DND-41 (cell line): ENCODE measurements at regions not wholly inside any gene's neighbourhood (a gene's known extent, or its start where the extent isn't known, plus 50 kb on each side); places are given as distances from the start of the nearest gene placed in this dataset.

ENCODE experiments used
- ATAC-seq: fragments of 200-7000 bp; cut with Tn5 transposase; 3 replicates; pipeline ENCODE4 v1.9.1; 2021; ENCODE audit warnings: low read depth; ENCODE audit not compliant: insufficient read depth
- DNase-seq: peaks from one replicate; pipeline ENCODE4 v3.0.0-alpha.2; 2020
- H2AFZ ChIP-seq: 2 replicates; pipeline ENCODE4 v1.6.0; 2012; ENCODE audit warnings: low read depth, low read length
- H3K27ac ChIP-seq: 2 replicates; pipeline ENCODE4 v1.5.1; 2012; ENCODE audit warnings: low read length, inconsistent platforms
- H3K27me3 ChIP-seq: fragments of 200-600 bp; sonication (generic); 2 replicates; pipeline ENCODE4 v1.6.0; 2012; ENCODE audit warnings: low read length, mild to moderate bottlenecking, inconsistent platforms; ENCODE audit not compliant: insufficient read depth, poor library complexity
- H3K36me3 ChIP-seq: 2 replicates; pipeline ENCODE4 v1.5.1; 2012; ENCODE audit warnings: low read length, inconsistent platforms; ENCODE audit not compliant: insufficient read depth
- H3K4me1 ChIP-seq: 2 replicates; pipeline ENCODE4 v1.5.1; 2012; ENCODE audit warnings: mild to moderate bottlenecking, low read length; ENCODE audit not compliant: insufficient read depth
- H3K4me2 ChIP-seq: 2 replicates; pipeline ENCODE4 v1.6.0; 2012; ENCODE audit warnings: mild to moderate bottlenecking, moderate library complexity, low read length, inconsistent platforms; ENCODE audit not compliant: insufficient read depth
- H3K4me3 ChIP-seq, 2 experiments: fragments of 200-600 bp in 1 of 2; shearing (Covaris generic) in 1 of 2; 2 replicates each; pipeline ENCODE4 v1.5.1; 2012 to 2016; ENCODE audit warnings: inconsistent platforms in 2 of 2, low read length in 2 of 2, mild to moderate bottlenecking in 2 of 2, low read depth in 1 of 2, moderate library complexity in 1 of 2
- H3K79me2 ChIP-seq: 2 replicates; pipeline ENCODE4 v1.6.0; 2012; ENCODE audit warnings: low read length, inconsistent platforms; ENCODE audit not compliant: insufficient read depth
- H3K9ac ChIP-seq: 2 replicates; pipeline ENCODE4 v1.6.0; 2012; ENCODE audit warnings: low read depth, mild to moderate bottlenecking, inconsistent platforms, low read length, moderate library complexity
- H3K9me3 ChIP-seq: 2 replicates; pipeline ENCODE4 v1.5.1; 2012; ENCODE audit warnings: low read length, moderate library complexity, mild to moderate bottlenecking, inconsistent platforms; ENCODE audit not compliant: insufficient read depth, severe bottlenecking
- H4K20me1 ChIP-seq: 2 replicates; pipeline ENCODE4 v1.6.0; 2012; ENCODE audit warnings: low read length; ENCODE audit not compliant: insufficient read depth
- EZH2 ChIP-seq: IDR thresholded peaks from 3 replicates; pipeline ENCODE4 v1.6.1; 2012; ENCODE audit warnings: borderline replicate concordance, low read depth, mild to moderate bottlenecking, moderate library complexity, low read length, inconsistent platforms; ENCODE audit not compliant: severe bottlenecking
- TF ChIP-seq, protein P1 (sequence below): IDR thresholded peaks from 2 replicates; pipeline ENCODE4 v1.5.1; 2012; ENCODE audit warnings: borderline replicate concordance, low read length, moderate library complexity, mild to moderate bottlenecking; ENCODE audit not compliant: poor library complexity, severe bottlenecking; ENCODE audit errors: extremely low read depth

- Histone ChIP-seq H3K4me1 (no peaks in the 10 kb centered on the region), H3K27ac (no peak overlapping the region), H3K4me3 (no peak overlapping the region), H4K20me1 (no peaks in the 10 kb centered on the region), H3K9ac (no peak overlapping the region), H3K27me3 (no peaks in the 10 kb centered on the region), H3K79me2 (no peaks in the 10 kb centered on the region), H3K4me2 (no peak overlapping the region), H2AFZ (no peak overlapping the region), H3K36me3 (no peaks in the 10 kb centered on the region), H3K9me3 (no peaks in the 10 kb centered on the region)
- DNase-seq (no peak), ATAC-seq (no peak)
- TF ChIP-seq EZH2: no peak
- TF ChIP-seq, protein P1, sequence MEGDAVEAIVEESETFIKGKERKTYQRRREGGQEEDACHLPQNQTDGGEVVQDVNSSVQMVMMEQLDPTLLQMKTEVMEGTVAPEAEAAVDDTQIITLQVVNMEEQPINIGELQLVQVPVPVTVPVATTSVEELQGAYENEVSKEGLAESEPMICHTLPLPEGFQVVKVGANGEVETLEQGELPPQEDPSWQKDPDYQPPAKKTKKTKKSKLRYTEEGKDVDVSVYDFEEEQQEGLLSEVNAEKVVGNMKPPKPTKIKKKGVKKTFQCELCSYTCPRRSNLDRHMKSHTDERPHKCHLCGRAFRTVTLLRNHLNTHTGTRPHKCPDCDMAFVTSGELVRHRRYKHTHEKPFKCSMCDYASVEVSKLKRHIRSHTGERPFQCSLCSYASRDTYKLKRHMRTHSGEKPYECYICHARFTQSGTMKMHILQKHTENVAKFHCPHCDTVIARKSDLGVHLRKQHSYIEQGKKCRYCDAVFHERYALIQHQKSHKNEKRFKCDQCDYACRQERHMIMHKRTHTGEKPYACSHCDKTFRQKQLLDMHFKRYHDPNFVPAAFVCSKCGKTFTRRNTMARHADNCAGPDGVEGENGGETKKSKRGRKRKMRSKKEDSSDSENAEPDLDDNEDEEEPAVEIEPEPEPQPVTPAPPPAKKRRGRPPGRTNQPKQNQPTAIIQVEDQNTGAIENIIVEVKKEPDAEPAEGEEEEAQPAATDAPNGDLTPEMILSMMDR: no peak
Measured at GRCh38 chr3:159672728-159673688, 315.6 kb upstream of the IL12A start.

DNA sequence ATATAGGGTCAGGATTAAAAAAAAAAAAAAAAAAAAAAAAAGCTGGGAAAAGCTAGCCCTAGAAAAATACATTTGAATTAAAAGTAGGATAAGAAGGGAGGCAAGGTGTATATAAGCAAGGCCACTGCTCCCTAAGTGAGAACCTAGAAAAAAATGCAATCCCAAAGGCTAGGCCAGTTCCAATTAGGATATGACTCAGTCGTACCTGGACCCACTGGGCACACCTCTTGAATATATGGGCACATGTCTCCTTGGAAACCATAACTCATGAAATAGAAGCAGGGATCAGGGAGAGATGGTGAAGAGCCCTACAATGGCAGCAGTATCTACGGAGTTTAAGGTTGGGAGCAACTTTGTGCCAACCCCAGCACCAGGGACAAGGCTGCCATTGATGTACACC lies 314.1 kb upstream of the IL12A start:
- H2AFZ ChIP-seq: no peak overlapping the region
- TF ChIP-seq, protein P1: no peak
- TF ChIP-seq EZH2: no peak
- no peaks in the 10 kb centered on the region for H3K27me3 ChIP-seq
- H3K4me2 ChIP-seq: no peak overlapping the region
- no peak overlapping the region for H3K9ac ChIP-seq
- H3K27ac ChIP-seq: no peak overlapping the region
- no peaks in the 10 kb centered on the region for H3K9me3 ChIP-seq
- no peaks in the 10 kb centered on the region for H3K36me3 ChIP-seq
- H3K4me1 ChIP-seq: no peaks in the 10 kb centered on the region
- no peak for ATAC-seq
- no peaks in the 10 kb centered on the region for H3K79me2 ChIP-seq
- no peaks in the 10 kb centered on the region for H4K20me1 ChIP-seq
- no peak for DNase-seq
- H3K4me3 ChIP-seq: no peak overlapping the region

DNA sequence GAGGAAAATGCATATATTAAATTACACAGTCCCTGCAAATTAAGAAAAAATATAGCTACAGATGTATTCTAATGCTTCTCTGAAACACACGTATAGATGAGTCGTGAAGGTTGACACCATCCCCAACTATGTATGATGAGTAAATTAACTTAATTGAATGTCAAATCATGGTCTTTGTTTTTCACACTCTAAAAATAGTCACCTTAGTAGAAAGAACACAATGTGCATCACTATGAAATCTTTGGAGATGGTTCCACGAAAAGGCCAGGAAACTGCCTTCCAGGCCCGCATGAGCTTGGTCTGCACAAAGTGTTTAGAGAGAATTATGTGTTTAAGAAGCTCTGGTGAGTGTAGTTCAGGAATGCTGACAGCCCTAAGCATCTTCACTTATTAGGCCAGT lies 313.4 kb upstream of the IL12A start:
- H3K4me1 ChIP-seq: no peaks in the 10 kb centered on the region

More for the DNA sequence above, 313.4 kb upstream of the IL12A start:
- H3K36me3 ChIP-seq: no peaks in the 10 kb centered on the region
- H2AFZ ChIP-seq: no peak overlapping the region
- no peak overlapping the region for H3K4me2 ChIP-seq
- no peaks in the 10 kb centered on the region for H3K9me3 ChIP-seq
- no peaks in the 10 kb centered on the region for H3K79me2 ChIP-seq
- H3K9ac ChIP-seq: no peak overlapping the region
- ATAC-seq (no peak), DNase-seq (no peak)
- no peak overlapping the region for H3K4me3 ChIP-seq
- H3K27me3 ChIP-seq: no peaks in the 10 kb centered on the region
- TF ChIP-seq, protein P1: no peak
- TF ChIP-seq EZH2: no peak
- no peaks in the 10 kb centered on the region for H4K20me1 ChIP-seq
- H3K27ac ChIP-seq: no peak overlapping the region
